Breast epithelium (tissue), 3 donors: ENCODE measurements at regions not wholly inside any gene's neighbourhood (a gene's known extent, or its start where the extent isn't known, plus 50 kb on each side); places are given as distances from the start of the nearest gene placed in this dataset.

ENCODE experiments used
- CTCF ChIP-seq, 3 donors: fragments of 450-650 bp; IDR thresholded peaks; one replicate each; pipeline ENCODE4 v1.5.1; 2016 to 2017; ENCODE audit warnings: antibody characterized with exemption in 3 of 3, mild to moderate bottlenecking in 3 of 3, moderate library complexity in 3 of 3
- POLR2A ChIP-seq: fragments of 450-650 bp; IDR thresholded peaks from one replicate; pipeline ENCODE4 v1.6.1; 2016; ENCODE audit warnings: antibody characterized with exemption, mild to moderate bottlenecking, moderate library complexity
- POLR2AphosphoS5 ChIP-seq, 3 donors: sonication (generic); formaldehyde crosslinking; IDR thresholded peaks; one replicate each; pipeline ENCODE4 v1.6.1; 2017; ENCODE audit warnings: antibody characterized with exemption in 3 of 3

- TF ChIP-seq POLR2A = no peak
- TF ChIP-seq CTCF (IDR thresholded peaks at IDR 0.05) = no peak
- no peak for TF ChIP-seq POLR2AphosphoS5 (IDR thresholded peaks at IDR 0.05)
Measured at GRCh38 chr20:39243962-39244361, 281.8 kb downstream of the DHX35 start.
